Heart right ventricle (tissue), 16 donors: ENCODE measurements at regions not wholly inside any gene's neighbourhood (a gene's known extent, or its start where the extent isn't known, plus 50 kb on each side); places are given as distances from the start of the nearest gene placed in this dataset.
"Not testable (repeated sequence)": the region's sequence is repeated elsewhere in the genome, so short reads cannot be mapped to it uniquely, and the experiment has no call there.

Source experiments
- ATAC-seq, 8 donors: fragments of 200-7000 bp; cut with Tn5 transposase; one replicate each; pipeline ENCODE4 v1.9.1; 2020; ENCODE audit warnings: mild to moderate bottlenecking in 8 of 8, moderate library complexity in 8 of 8, moderate number of reproducible peaks in 1 of 8
- DNase-seq, 2 donors: peaks; one replicate each; pipeline ENCODE4 v3.0.0-alpha.2; 2020
- H3K27ac ChIP-seq, 10 donors: fragments of 200-600 bp; sonication (generic) in 2 of 10; one replicate each; pipeline versions ENCODE4 v1.5.0 to v1.8.0; 2020 to 2022; ENCODE audit warnings: mild to moderate bottlenecking in 3 of 10
- H3K27me3 ChIP-seq, 7 donors: fragments of 200-600 bp; one replicate each; pipeline ENCODE4 v1.8.0; 2021 to 2022; ENCODE audit warnings: mild to moderate bottlenecking in 2 of 7
- H3K36me3 ChIP-seq, 9 donors: fragments of 200-600 bp; sonication (generic) in 1 of 9; one replicate each; pipeline versions ENCODE4 v1.5.0 to v1.8.0; 2020 to 2022; ENCODE audit warnings: mild to moderate bottlenecking in 2 of 9
- H3K4me1 ChIP-seq, 9 donors: fragments of 200-600 bp; sonication (generic) in 1 of 9; one replicate each; pipeline versions ENCODE4 v1.5.0 to v1.8.0; 2020 to 2022; ENCODE audit warnings: mild to moderate bottlenecking in 4 of 9
- H3K4me3 ChIP-seq, 10 donors: fragments of 200-600 bp; sonication (generic) in 2 of 10; one replicate each; pipeline versions ENCODE4 v1.5.0 to v1.8.0; 2020 to 2022; ENCODE audit warnings: mild to moderate bottlenecking in 7 of 10, moderate library complexity in 2 of 10
- H3K9me3 ChIP-seq, 11 donors: fragments of 200-600 bp in 10 of 11; sonication (generic) in 2 of 11; one replicate each; pipeline versions ENCODE4 v1.5.0 to v1.8.0; 2013 to 2022; ENCODE audit warnings: mild to moderate bottlenecking in 2 of 11, control low read depth in 1 of 11, moderate library complexity in 1 of 11
- CTCF ChIP-seq, 9 donors: fragments of 200-600 bp; sonication (generic) in 2 of 9; IDR thresholded peaks; one replicate each; pipeline versions ENCODE4 v1.5.0 to v1.8.0; 2021 to 2022; ENCODE audit warnings: antibody characterized with exemption in 9 of 9, mild to moderate bottlenecking in 5 of 9, moderate library complexity in 1 of 9
- WGBS, 2 donors: extraction: QIAGEN DNeasy Blood & Tissue Kit; methylation state at CpG; one replicate each; pipeline ENCODE4 v1.1.7; 2013; ENCODE audit warnings: inconsistent platforms in 1 of 2; 5-methylcytosine and 5-hydroxymethylcytosine counted together
- intact Hi-C, 10 donors: fragments of 100-400 bp; cut with DNase I; formaldehyde crosslinking; loops; one replicate each; pipeline versions ENCODE4 v1.11.1 to v1.14.2; 2022
- donor health status: Arrhythmogenic right ventricular cardiomyopathy.
- donor health status: ischemic (EF 13 %, LVEDD 7.1; RV severe dilation, severe dysfunction).
- donor health status: healthy with polysubstance abuse.
- donor health status: DM: no; HTN: yes; CAD: no.
- donor health status: DM: no; HTN: no; CAD: no.
- donor health status: ischemic (EF 25% LVEDD 6.9; RV normal size, moderate dysfunction).
- donor health status: ischemic (EF 25% LVEDD 5.7; RV mildly dilated, moderate dysfunction).
- donor health status: healthy.
- donor health status: DM: yes; HTN: yes; CAD: no.
- donor health status: Ischemic cardiomyopathy.
- donor health status: ischemic (EF 35%, LVEDD 5.7; RV mildly dilated, moderate dysfunction).
- donor health status: nonischemic (EF 11% LVEDD 7.7; RV severe dilation, severe dysfunction).
- donor health status: DM: yes; HTN: yes; CAD: no.
- donor health status: PGD.
- donor health status: ischemic (EF 29% LVEDD 5.4; RV normal size, mild dysfunction).
- donor health status: nonischemic (EF 23%, LVEDD 6.1; RV moderate dilation, normal function).

- Histone ChIP-seq H3K36me3 (no peaks in the 10 kb centered on the region), H3K9me3 (no peaks in the 10 kb centered on the region), H3K27ac (no peak overlapping the region), H3K4me3 (no peak overlapping the region), H3K4me1 (no peaks in the 10 kb centered on the region), H3K27me3 (no peaks in the 10 kb centered on the region)
- no peak for TF ChIP-seq CTCF (IDR thresholded peaks at IDR 0.05)
- 88 to 89% methylated on average over 1 of the region's 1 CpG for WGBS, 2 donors
- ATAC-seq (no peak), DNase-seq (no peak)
- intact Hi-C loops: no loop called here
Observed at GRCh38 chr5:100131161-100131560, 404.0 kb upstream of the FAM174A start.

GRCh38 chr5:100130307-100130706 lies 404.9 kb upstream of the FAM174A start:
- Histone ChIP-seq H3K4me1 (no peaks in the 10 kb centered on the region), H3K9me3 (no peaks in the 10 kb centered on the region), H3K36me3 (no peaks in the 10 kb centered on the region), H3K27me3 (no peaks in the 10 kb centered on the region), H3K4me3 (no peak overlapping the region), H3K27ac (no peak overlapping the region)
- ATAC-seq (no peak), DNase-seq (no peak)
- TF ChIP-seq CTCF (IDR thresholded peaks at IDR 0.05): no peak
- intact Hi-C loops: no loop called here

- H3K4me3 ChIP-seq: no peak overlapping the region
- intact Hi-C loops: no loop called here
- H3K9me3 ChIP-seq: no peaks in the 10 kb centered on the region
- no peak overlapping the region for H3K27ac ChIP-seq
- H3K27me3 ChIP-seq: no peaks in the 10 kb centered on the region
- DNase-seq (no peak), ATAC-seq (no peak)
- no peak for TF ChIP-seq CTCF (IDR thresholded peaks at IDR 0.05)
- no peaks in the 10 kb centered on the region for H3K36me3 ChIP-seq
- H3K4me1 ChIP-seq: no peaks in the 10 kb centered on the region
- WGBS, 2 donors: 88% methylated on average over 1 of the region's 1 CpG
Observed at GRCh38 chr5:100119903-100120302, 415.3 kb upstream of the FAM174A start.

GRCh38 chr5:100110497-100110896 lies 424.7 kb upstream of the FAM174A start:
- DNase-seq (no peak), ATAC-seq (no peak)
- no peak overlapping the region for H3K27ac ChIP-seq
- 47 to 64% methylated on average over 2 of the region's 2 CpGs for WGBS, 2 donors
- no peaks in the 10 kb centered on the region for H3K27me3 ChIP-seq
- no peak for TF ChIP-seq CTCF (IDR thresholded peaks at IDR 0.05)
- no peak overlapping the region for H3K4me3 ChIP-seq
- H3K36me3 ChIP-seq: no peaks in the 10 kb centered on the region
- no peaks in the 10 kb centered on the region for H3K4me1 ChIP-seq
- H3K9me3 ChIP-seq: peaks cover 0 to 27% (median 0%) of the 10 kb centered on the region in 11 donors
- intact Hi-C loops: no loop called here

- no peaks in the 10 kb centered on the region for H3K4me1 ChIP-seq
- ATAC-seq: no peak
Observed at GRCh38 chr5:100108883-100109282, 426.3 kb upstream of the FAM174A start.

GRCh38 chr5:100103592-100104119 lies 431.5 kb upstream of the FAM174A start:
- H3K9me3 ChIP-seq: peaks cover 0 to 15% (median 0%) of the 10 kb centered on the region in 11 donors
- DNase-seq, H3K27me3 ChIP-seq, H3K4me3 ChIP-seq, intact Hi-C loops, H3K27ac ChIP-seq, H3K36me3 ChIP-seq, H3K4me1 ChIP-seq, ATAC-seq: not testable (repeated sequence)
- 53 to 67% methylated on average over 1 of the region's 1 CpG for WGBS, 2 donors

More at GRCh38 chr5:100108883-100109282, 426.3 kb upstream of the FAM174A start:
- peaks cover 0 to 27% (median 0%) of the 10 kb centered on the region in 11 donors for H3K9me3 ChIP-seq
- no peak for TF ChIP-seq CTCF (IDR thresholded peaks at IDR 0.05)
- 46 to 56% methylated on average over 3 of the region's 3 CpGs for WGBS, 2 donors
- no peak overlapping the region for H3K4me3 ChIP-seq
- no peak for DNase-seq
- intact Hi-C loops: no loop called here
- no peak overlapping the region for H3K27ac ChIP-seq
- no peaks in the 10 kb centered on the region for H3K36me3 ChIP-seq
- H3K27me3 ChIP-seq: no peaks in the 10 kb centered on the region

GRCh38 chr5:100101466-100101865 lies 433.7 kb upstream of the FAM174A start:
- H3K27me3 ChIP-seq, H3K4me3 ChIP-seq, H3K27ac ChIP-seq, ATAC-seq, H3K9me3 ChIP-seq, H3K36me3 ChIP-seq, DNase-seq, H3K4me1 ChIP-seq, intact Hi-C loops: not testable (repeated sequence)
- 42 to 43% methylated on average over 2 of the region's 2 CpGs for WGBS, 2 donors
